Spleen (tissue), 11 donors: ENCODE measurements at regions not wholly inside any gene's neighbourhood (a gene's known extent, or its start where the extent isn't known, plus 50 kb on each side); places are given as distances from the start of the nearest gene placed in this dataset.

Experiments used
- DNase-seq: peaks from one replicate; pipeline ENCODE4 v3.0.0-alpha.2; 2020
- H3K27ac ChIP-seq, 8 donors: fragments of 200-600 bp; sonication (generic) in 7 of 8; 1 replicate in 4 of 8; 2 replicates in 4 of 8; pipeline versions ENCODE4 v1.5.0 to v1.8.0; 2016 to 2021; ENCODE audit warnings: inconsistent platforms in 4 of 8, mild to moderate bottlenecking in 4 of 8, moderate library complexity in 1 of 8
- H3K27me3 ChIP-seq, 7 donors: fragments of 200-600 bp; sonication (generic) in 6 of 7; replicated peaks in 1 of 7; 1 replicate in 4 of 7; 2 replicates in 3 of 7; pipeline versions ENCODE4 v1.5.0 to v1.8.0; 2016 to 2021; ENCODE audit warnings: inconsistent platforms in 3 of 7, mild to moderate bottlenecking in 1 of 7
- H3K36me3 ChIP-seq, 6 donors: fragments of 200-600 bp; sonication (generic) in 5 of 6; 1 replicate in 4 of 6; 2 replicates in 2 of 6; pipeline versions ENCODE4 v1.5.0 to v1.8.0; 2016 to 2021; ENCODE audit warnings: inconsistent platforms in 2 of 6
- H3K4me1 ChIP-seq, 6 donors: fragments of 200-600 bp; sonication (generic) in 5 of 6; 1 replicate in 3 of 6; 2 replicates in 3 of 6; pipeline versions ENCODE4 v1.5.0 to v1.8.0; 2016 to 2021; ENCODE audit warnings: inconsistent platforms in 3 of 6
- H3K4me3 ChIP-seq, 8 donors: fragments of 200-600 bp; sonication (generic) in 7 of 8; 1 replicate in 4 of 8; 2 replicates in 4 of 8; pipeline versions ENCODE4 v1.5.0 to v1.8.0; 2016 to 2021; ENCODE audit warnings: inconsistent platforms in 4 of 8, mild to moderate bottlenecking in 4 of 8, moderate library complexity in 2 of 8
- H3K9me3 ChIP-seq, 8 donors: fragments of 200-600 bp; sonication (generic) in 7 of 8; 1 replicate in 4 of 8; 2 replicates in 4 of 8; pipeline versions ENCODE4 v1.5.0 to v1.8.0; 2016 to 2021; ENCODE audit warnings: inconsistent platforms in 4 of 8
- CTCF ChIP-seq, 11 experiments: fragments of 200-600 bp in 7 of 11; fragments of 450-650 bp in 4 of 11; sonication (generic) in 4 of 11; IDR thresholded peaks in 8 of 11; conservative IDR thresholded peaks in 3 of 11; 1 replicate in 7 of 11; 2 replicates in 4 of 11; pipeline versions ENCODE4 v1.4.0 to v1.8.0; 2016 to 2021; ENCODE audit warnings: antibody characterized with exemption in 11 of 11, inconsistent platforms in 4 of 11, mild to moderate bottlenecking in 1 of 11
- POLR2A ChIP-seq, 3 donors: fragments of 450-650 bp; IDR thresholded peaks; one replicate each; pipeline ENCODE4 v1.5.1; 2017; ENCODE audit warnings: antibody characterized with exemption in 3 of 3, mild to moderate bottlenecking in 1 of 3
- POLR2AphosphoS5 ChIP-seq, 3 donors: sonication (generic); formaldehyde crosslinking; IDR thresholded peaks; one replicate each; pipeline ENCODE4 v1.5.1; 2017; ENCODE audit warnings: antibody characterized with exemption in 3 of 3
- WGBS, 5 donors: extraction: QIAGEN DNeasy Blood & Tissue Kit in 3 of 5; methylation state at CpG; one replicate each; pipeline versions ENCODE4 v1.1.5 to v1.1.7; 2013 to 2018; 5-methylcytosine and 5-hydroxymethylcytosine counted together
- intact Hi-C: fragments of 100-400 bp; cut with DNase I; formaldehyde crosslinking; loops from one replicate; pipeline ENCODE4 v1.15.0; 2023; ENCODE audit warnings: low total_unique reads
- donor health status: healthy with polysubstance abuse.
- donor health status: DM: no; HTN: no; CAD: no; lungs with moderate emphysema.
- donor health status: DM: no; HTN: no; CAD: no.
- donor health status: Bipolar disorder and iron deficiency.
- donor health status: healthy.
- donor health status: DM: no; HTN: no; CAD: no.
- donor health status: DM: yes; HTN: yes; CAD: no.

GRCh38 chr22:26780521-26780920, 123.1 kb downstream of the MIAT start:
- no peaks in the 10 kb centered on the region for H3K27me3 ChIP-seq
- no peak for DNase-seq
- no peaks in the 10 kb centered on the region for H3K4me1 ChIP-seq
- intact Hi-C loops = no loop called here
- no peak overlapping the region for H3K27ac ChIP-seq
- H3K4me3 ChIP-seq = no peak overlapping the region
- H3K36me3 ChIP-seq = peaks cover 5 to 93% (median 52%) of the 10 kb centered on the region in 6 donors
- TF ChIP-seq CTCF (IDR thresholded peaks at IDR 0.05 in 8 of 11, conservative IDR thresholded peaks at IDR 0.05 in 3 of 11) (no peak), POLR2A (IDR thresholded peaks at IDR 0.05) (no peak), POLR2AphosphoS5 (IDR thresholded peaks at IDR 0.05) (no peak)
- peaks cover 0 to 10% (median 5%) of the 10 kb centered on the region in 8 donors for H3K9me3 ChIP-seq

GRCh38 chr22:26781062-26781461, 123.7 kb downstream of the MIAT start:
- 83 to 100% (median 93%) methylated on average over 2 of the region's 2 CpGs for WGBS, 5 donors
- peaks cover 5 to 93% (median 48%) of the 10 kb centered on the region in 6 donors for H3K36me3 ChIP-seq
- peaks cover 0 to 7% (median 3%) of the 10 kb centered on the region in 8 donors for H3K9me3 ChIP-seq

GRCh38 chr22:26781596-26781995, 124.2 kb downstream of the MIAT start:
- Histone ChIP-seq H3K9me3 (peaks cover 0 to 7% (median 3%) of the 10 kb centered on the region in 8 donors), H3K4me1 (no peaks in the 10 kb centered on the region), H3K4me3 (no peak overlapping the region), H3K27ac (no peak overlapping the region), H3K36me3 (peaks cover 5 to 93% (median 46%) of the 10 kb centered on the region in 6 donors), H3K27me3 (no peaks in the 10 kb centered on the region)
- intact Hi-C loops = no loop called here
- 90 to 96% (median 92%) methylated on average over 13 to 15 of the region's 15 CpGs for WGBS, 5 donors
- DNase-seq = no peak
- TF ChIP-seq CTCF (IDR thresholded peaks at IDR 0.05 in 8 of 11, conservative IDR thresholded peaks at IDR 0.05 in 3 of 11) = no peak
- TF ChIP-seq POLR2AphosphoS5 (IDR thresholded peaks at IDR 0.05) = no peak
- no peak for TF ChIP-seq POLR2A (IDR thresholded peaks at IDR 0.05)

More at GRCh38 chr22:26781062-26781461, 123.7 kb downstream of the MIAT start:
- Histone ChIP-seq H3K4me3 (no peak overlapping the region), H3K27ac (no peak overlapping the region), H3K27me3 (no peaks in the 10 kb centered on the region), H3K4me1 (no peaks in the 10 kb centered on the region)
- TF ChIP-seq POLR2A (IDR thresholded peaks at IDR 0.05) (no peak), CTCF (IDR thresholded peaks at IDR 0.05 in 8 of 11, conservative IDR thresholded peaks at IDR 0.05 in 3 of 11) (no peak), POLR2AphosphoS5 (IDR thresholded peaks at IDR 0.05) (no peak)
- intact Hi-C loops = no loop called here
- DNase-seq = no peak

GRCh38 chr22:26783885-26784284, 126.5 kb downstream of the MIAT start:
- no peaks in the 10 kb centered on the region for H3K4me1 ChIP-seq
- H3K27ac ChIP-seq = no peak overlapping the region
- no peak for DNase-seq
- no peak for TF ChIP-seq POLR2AphosphoS5 (IDR thresholded peaks at IDR 0.05)
- no peak for TF ChIP-seq CTCF (IDR thresholded peaks at IDR 0.05 in 8 of 11, conservative IDR thresholded peaks at IDR 0.05 in 3 of 11)
- TF ChIP-seq POLR2A (IDR thresholded peaks at IDR 0.05) = no peak
- no peaks in the 10 kb centered on the region for H3K27me3 ChIP-seq
- intact Hi-C loops = no loop called here
- peaks cover 0 to 7% (median 3%) of the 10 kb centered on the region in 8 donors for H3K9me3 ChIP-seq
- WGBS, 5 donors = 77 to 89% (median 80%) methylated on average over 18 of the region's 18 CpGs
- no peak overlapping the region for H3K4me3 ChIP-seq
- peaks cover 5 to 88% (median 33%) of the 10 kb centered on the region in 6 donors for H3K36me3 ChIP-seq
